ENCODE measurements at regions not wholly inside any gene's neighbourhood (a gene's known extent, or its start where the extent isn't known, plus 50 kb on each side); places are given as distances from the start of the nearest gene placed in this dataset.

- TF ChIP-seq ZNF549 (tag by site-specific recombination; IDR thresholded peaks at IDR 0.05) (no peak), ZNF510 (tag by site-specific recombination; IDR thresholded peaks at IDR 0.05; ENCODE audit: insufficient replicate concordance) (no peak), ZBTB21 (tag by site-specific recombination; IDR thresholded peaks at IDR 0.05) (no peak), ZNF391 (tag by site-specific recombination; IDR thresholded peaks at IDR 0.05; ENCODE audit: borderline replicate concordance, low read depth) (no peak), CTCF (tag by site-specific recombination; IDR thresholded peaks at IDR 0.05) (no peak), ZBTB8A (tag by site-specific recombination; IDR thresholded peaks at IDR 0.05) (no peak), ZNF701 (tag by site-specific recombination; IDR thresholded peaks at IDR 0.05) (no peak)
Measured at GRCh38 chr10:112002206-112002605, 181.4 kb downstream of the GPAM start.

All from HEK293 (cell line).